GM18867 (cell line): ENCODE measurements at regions not wholly inside any gene's neighbourhood (a gene's known extent, or its start where the extent isn't known, plus 50 kb on each side); places are given as distances from the start of the nearest gene placed in this dataset.

Source experiments
- ATAC-seq: cut with Tn5 transposase; IDR thresholded peaks from one replicate; pipeline ENCODE4 v1.9.1; 2021; ENCODE audit warnings: mild to moderate bottlenecking, moderate library complexity; ENCODE audit not compliant: unreplicated experiment

DNA sequence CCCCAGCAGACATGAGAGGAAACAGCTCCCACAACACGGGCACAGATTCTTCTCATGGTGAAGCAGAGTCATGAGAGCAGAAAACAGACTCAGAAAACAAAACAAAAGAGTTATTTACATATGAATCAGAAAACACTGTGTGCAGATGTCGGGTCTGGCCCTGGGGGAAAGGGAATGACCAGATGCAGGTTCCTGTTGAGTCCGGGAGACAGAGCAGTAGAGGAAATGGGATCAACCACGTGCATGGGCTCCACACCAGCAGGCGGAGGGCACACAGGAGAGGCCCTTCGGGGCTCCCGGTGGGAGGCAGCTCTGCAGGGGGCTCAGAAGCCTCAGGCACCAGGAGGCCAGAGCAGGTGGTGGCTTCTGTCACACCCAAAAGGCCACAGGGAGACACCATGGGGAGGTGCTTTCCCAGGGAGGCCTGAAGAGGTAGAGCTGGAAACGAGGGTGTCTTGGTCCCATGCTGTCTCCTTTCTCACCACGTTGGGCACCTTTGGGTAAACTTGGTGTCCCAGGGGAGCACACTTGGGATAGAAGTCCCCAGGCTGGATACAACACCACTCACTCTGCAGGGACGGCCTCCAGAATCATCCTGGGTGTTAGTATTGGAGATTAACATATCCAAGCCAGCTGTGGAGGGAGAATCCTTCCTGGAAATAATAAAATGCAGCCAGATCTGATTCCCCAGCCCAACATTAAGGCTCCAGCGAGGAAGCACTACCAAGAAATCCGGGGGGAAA, 764.7 kb downstream of the BRD1 start:
- no peak for ATAC-seq

DNA sequence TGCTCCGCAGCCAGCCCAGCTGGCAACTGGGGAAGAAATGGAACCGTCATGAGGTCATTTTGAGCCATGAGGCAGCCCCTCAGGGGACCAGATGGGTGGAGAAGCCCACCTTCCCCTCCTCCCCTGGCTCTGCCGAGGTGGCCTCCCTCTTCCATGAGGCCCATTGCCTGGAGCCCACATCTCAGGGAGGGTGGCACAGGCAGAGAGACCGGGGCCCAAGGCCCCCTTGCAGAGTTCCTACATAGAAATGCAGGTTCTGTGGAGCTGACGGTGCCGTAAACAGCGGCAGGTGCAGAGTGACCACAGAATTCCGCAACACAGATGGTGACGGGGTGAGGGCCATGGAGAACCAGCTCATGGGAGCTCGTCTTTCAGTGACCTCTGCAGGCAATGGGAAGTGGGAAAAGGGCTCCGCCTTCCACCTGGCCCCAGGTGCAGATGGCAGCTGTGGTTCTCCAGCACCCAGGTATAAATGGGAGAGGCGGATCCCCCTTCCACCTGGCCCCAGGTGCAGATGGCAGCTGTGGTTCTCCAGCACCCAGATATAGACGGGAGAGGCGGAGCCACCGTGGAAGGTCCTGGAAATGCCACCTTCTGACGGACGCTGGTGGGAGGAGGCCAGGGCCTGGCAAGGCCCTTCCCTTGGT, 765.4 kb downstream of the BRD1 start:
- ATAC-seq = no peak

GRCh38 chr22:49057910-49058309, 769.8 kb downstream of the BRD1 start:
- ATAC-seq = no peak

DNA sequence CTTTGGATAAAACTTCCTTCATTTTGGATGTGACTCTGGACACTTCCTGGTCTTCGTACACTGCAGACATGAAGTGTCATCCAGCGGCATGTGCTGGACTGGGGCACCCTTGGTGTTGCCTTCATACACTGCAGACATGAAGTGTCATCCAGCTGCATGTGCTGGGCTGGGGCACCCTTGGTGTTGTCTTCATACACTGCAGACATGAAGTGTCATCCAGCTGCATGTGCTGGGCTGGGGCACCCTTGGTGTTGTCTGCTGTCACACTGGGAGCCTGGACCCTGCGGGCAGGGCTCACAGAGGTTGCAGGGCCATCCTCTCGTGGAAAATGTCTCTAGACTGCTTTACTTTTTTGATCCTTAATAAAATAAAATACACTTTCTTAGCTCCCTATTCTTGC, 771.4 kb downstream of the BRD1 start:
- no peak for ATAC-seq

DNA sequence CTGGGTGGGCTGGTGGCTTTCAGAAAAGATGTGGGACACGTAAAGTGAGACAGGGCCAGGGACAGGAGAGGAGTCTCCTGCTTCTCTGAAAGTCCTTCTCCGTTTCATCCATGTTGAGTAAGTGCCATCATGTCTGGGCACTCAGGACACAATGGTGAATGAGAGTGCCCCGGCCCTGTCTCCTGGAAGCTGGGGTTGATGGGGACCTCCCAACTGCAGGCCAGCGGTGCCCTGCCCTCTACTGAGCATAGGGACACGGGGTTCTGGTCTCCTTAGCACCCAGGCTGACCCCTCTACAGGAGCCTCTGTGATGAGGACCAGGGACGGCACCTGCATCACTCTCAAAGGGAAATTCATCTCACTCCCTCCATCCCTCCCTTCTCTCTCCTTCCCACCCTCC, 772.3 kb downstream of the BRD1 start:
- ATAC-seq = no peak

- ATAC-seq = no peak
These were observed 774.1 kb downstream of the BRD1 start for GRCh38 chr22:49053578-49053977.

GRCh38 chr22:49052560-49052959, 775.1 kb downstream of the BRD1 start:
- no peak for ATAC-seq

DNA sequence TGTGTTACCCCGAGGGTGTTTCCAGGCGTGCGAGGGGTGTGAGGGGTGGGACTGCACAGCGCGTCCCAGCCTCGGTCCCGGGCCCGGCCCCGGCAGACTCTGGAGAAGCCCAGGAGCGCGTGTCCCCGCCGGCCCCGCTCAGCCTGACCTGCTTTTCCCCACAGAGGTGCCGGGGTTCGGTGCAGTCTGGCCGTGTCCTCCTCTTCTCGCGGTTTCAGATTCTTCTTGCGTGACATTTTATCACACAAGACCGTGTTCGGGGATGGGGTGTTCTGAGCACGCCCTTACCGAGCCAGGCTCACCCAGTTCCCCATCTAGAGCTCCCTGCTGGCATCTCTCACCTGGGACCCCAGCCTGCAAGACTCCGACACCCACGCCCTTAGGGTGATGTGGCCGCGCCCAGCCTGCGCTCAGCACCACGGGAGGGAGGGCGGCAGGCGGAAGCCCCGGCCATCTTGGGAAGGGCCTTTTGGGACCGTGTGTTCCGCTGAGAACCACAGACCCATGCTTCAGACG, 775.6 kb downstream of the BRD1 start:
- ATAC-seq = no peak

DNA sequence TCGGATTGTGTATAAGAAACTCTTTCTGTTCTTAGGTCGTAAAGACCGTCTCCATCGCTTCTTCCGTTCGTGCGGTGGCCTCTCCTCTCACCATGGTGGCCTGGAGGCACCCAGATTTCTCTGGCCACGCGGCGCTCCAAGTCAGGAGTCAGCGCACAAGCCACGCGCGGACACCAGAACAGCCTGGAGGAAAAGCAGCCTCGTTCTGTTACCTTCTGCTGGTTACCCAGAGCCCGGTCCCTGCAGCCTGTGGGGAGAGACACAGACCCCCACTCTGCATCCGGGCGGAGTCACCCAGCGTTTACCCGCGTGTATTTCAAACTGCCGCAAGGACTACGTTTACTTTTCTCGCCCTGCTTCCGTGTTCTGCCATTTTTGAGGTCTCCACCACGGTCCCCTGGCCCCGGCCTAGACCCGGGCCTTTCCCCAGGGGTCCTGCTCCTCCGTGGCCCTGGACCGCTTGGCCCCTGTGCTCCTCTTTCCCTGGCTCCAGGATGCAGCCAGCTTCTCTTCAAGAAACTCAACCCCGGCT, 776.1 kb downstream of the BRD1 start:
- no peak for ATAC-seq

- ATAC-seq = no peak
These were observed 778.0 kb downstream of the BRD1 start for GRCh38 chr22:49049691-49050090.

DNA sequence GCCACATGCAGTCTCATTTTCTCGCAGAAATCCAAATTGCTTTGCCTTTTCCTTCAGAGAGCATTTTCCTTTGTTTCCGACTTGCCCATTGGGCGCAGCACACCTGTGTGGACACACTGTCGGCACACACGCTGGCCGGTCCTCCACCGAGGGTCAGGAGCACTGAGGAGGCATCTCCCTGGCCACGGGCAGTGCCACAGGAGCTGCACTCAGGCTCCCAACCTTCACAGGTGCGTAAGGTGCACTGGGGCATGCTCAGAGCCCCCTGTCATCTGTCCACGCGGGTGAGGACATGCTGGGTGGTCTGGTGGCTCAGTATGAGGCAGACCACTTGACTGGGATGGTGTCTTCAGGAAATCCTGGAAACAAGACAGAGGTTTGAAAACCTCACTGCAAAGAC, 779.1 kb downstream of the BRD1 start:
- no peak for ATAC-seq

DNA sequence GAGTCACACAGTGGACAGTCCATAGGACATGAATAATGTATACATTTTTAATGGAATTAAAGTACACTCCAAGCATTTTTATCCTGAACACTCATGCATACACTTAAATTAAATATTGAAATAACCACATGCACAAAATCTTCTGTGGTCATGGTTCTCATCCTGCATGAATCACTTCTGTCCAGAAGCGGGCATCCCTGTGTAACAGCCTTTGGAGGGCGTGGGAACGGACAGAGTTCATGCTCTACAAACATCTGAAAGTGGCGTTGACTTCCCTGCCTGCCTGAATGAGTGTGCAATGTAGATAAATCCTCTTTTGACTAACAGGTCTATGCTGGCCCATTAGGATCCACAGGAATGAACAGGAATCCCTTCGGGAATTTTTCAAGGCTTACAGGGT, 780.2 kb downstream of the BRD1 start:
- no peak for ATAC-seq

DNA sequence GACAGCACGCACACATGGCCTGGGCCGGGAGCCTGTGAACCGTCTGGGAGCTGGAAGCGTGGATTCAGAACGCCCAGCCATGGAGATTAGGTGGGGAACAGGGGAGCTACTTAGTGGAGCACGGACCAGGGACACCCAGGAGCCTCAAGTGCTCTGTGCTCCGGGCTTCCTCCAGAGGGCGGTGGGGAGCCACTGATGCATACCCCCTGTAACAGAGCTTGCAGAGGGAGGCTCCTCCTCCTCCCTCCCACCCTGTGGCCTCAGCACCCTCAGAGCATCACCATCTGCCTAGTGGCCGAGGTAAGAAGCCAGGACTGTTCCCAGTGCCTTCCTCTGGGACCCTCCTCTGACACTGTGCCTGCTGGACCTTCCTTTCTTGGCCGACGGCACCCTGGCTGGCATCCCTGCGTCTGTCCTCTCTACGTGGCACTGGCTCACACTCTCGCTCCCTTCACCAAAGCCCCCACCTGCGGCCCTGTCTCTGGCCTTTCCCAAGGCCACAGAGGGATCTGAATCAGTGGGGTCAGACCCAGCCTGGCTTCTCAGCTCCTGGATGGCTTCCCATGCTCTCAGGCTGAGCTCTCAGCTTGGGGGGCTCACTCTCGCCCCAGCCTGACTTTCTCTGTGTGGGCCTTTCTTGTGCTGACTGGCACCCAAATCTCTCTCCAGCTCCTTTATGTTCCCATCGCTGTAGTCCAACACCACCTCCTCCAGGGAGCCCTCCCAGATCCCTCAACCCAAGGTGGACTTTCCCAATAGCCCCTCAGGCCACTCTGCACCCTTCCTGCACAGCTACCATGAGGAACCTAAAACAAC, 780.9 kb downstream of the BRD1 start:
- ATAC-seq = no peak

DNA sequence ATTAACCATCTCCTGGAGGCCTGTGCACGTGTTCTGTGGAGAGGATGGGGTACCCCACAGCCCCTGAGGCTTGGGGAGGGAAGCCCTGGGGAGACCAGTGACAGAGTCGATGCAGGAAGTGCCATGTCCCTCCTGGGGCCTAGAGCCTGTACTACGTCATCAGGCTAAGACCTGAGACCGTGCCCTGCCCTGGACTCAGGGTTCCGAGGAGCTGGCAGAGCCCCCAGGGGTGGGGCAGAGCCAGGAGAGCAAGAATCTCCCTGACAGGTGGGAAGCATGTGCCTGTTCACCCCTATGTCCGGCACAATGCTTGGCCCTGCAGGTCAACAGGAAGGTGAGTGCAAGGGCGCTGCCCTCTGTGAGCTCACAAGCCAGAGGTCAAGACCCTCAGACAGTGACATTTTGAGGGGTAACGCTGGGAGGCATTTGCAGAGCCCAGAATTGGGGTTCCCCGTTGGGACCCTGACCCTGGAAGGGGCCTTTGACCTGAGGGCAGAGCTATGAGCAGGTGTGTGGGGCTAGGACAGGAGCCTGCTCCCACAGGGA, 781.6 kb downstream of the BRD1 start:
- no peak for ATAC-seq

GRCh38 chr22:49045276-49045675, 782.4 kb downstream of the BRD1 start:
- no peak for ATAC-seq

DNA sequence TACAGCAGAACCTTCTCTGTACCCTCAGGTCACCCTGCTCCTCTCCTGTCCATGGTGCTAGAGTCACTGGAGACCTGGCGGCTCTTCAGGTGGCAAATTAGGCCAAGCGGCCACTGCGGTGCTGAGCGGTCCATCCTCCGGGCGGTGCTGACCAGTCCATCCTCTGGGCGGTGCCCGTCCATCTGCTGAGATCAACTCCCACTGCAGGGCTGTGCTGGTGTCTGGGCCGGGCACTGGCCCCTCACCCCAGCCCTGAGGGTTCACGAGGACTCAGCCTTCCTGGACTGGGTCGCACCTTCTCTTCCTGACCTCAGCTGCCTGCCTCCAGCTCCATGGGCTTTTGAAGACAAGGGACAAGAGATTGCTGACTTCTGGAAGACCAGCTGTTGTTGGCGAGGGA, 782.9 kb downstream of the BRD1 start:
- ATAC-seq = no peak

DNA sequence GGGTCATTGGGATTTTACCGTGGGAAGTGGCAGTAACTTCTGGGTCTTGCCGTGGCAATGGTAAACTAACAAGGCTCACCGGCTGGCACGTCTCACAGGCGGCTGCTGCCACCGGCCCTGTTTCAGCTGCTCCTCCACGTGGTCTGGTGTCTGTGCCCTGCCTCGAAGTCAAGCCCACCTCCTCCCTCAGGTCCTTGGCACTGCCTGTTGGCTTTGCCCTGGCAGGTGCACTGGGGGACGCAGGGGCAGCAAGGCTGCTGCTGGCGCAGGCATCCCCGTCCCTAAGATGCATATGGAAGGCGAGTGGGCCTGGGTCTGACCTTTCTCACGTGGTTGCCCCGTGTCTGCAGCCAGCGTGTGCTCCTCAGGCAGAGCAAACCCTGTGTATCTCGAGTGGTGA, 783.6 kb downstream of the BRD1 start:
- no peak for ATAC-seq

GRCh38 chr22:49042877-49043859, 784.5 kb downstream of the BRD1 start:
- no peak for ATAC-seq

- no peak for ATAC-seq
These were observed 785.6 kb downstream of the BRD1 start for GRCh38 chr22:49042066-49042465.
